PC-3 (cell line): ENCODE measurements at regions not wholly inside any gene's neighbourhood (a gene's known extent, or its start where the extent isn't known, plus 50 kb on each side); places are given as distances from the start of the nearest gene placed in this dataset.

Source experiments
- CTCF ChIP-seq: fragments of 300-600 bp; sonication (generic); conservative IDR thresholded peaks from 2 replicates; pipeline ENCODE4 v1.5.1; 2017; ENCODE audit warnings: antibody characterized with exemption, low read depth, mild to moderate bottlenecking, low read length
- EZH2 ChIP-seq: fragments of 300-600 bp; sonication (generic); IDR thresholded peaks from one replicate; pipeline ENCODE4 v1.6.1; 2017; ENCODE audit warnings: antibody characterized with exemption, mild to moderate bottlenecking, low read length; ENCODE audit not compliant: unreplicated experiment
- EZH2phosphoT487 ChIP-seq: fragments of 300-600 bp; sonication (generic); IDR thresholded peaks from 2 replicates; pipeline ENCODE4 v1.6.1; 2018; ENCODE audit warnings: mild to moderate bottlenecking, antibody characterized with exemption, low read length, borderline replicate concordance

DNA sequence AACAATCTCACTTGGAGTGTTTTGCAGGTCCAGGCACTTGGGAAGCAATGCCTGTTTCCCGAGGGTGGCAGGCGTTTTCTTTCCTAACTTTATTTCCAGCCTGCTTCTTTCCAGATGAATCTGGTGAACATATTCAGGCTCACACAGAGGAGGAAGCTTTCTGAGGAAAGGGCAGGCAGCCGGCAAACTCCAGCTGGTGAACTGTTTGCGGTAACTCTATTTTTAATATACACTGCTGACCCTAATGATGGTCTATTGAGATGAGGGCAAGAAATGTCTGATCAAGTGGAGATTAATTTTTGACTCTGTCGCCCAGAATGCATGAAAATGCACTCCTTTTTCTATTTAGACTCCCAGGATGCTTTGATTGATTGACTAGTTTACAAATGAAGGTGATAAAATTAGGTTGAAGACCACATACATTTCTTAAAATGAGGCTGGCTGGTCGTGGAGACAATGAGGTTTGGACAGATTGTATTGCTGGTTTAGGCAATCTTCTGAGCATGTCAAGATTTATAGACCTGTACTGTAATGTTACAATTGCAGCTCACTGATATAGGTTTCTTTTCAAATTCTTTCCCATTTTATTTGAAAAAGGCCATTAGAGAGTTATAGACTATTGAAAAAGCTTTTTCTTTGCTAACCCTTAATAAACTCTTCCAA, 153.8 kb downstream of the ATG4C start:
- TF ChIP-seq CTCF (no peak), EZH2phosphoT487 (no peak), EZH2 (no peak)
